ENCODE measurements at regions not wholly inside any gene's neighbourhood (a gene's known extent, or its start where the extent isn't known, plus 50 kb on each side); places are given as distances from the start of the nearest gene placed in this dataset.

DNA sequence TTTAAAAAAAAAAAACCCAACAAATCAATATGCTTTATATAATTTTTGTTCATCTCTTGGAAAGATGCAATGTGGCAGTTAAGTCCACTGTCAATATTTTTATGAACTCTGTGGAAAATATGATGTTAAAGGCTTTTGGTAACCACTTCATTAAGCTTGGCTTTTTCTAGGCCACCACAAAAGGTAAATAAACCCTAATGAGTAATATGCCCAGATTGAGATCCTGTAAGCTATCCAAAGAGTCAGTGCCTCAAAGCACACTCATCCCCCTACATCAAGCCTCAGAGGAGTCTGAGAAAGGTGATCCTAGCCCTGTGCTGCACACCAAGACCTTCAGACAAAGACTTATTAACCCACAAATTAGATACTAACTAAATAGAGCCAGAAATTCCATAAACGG, 121.1 kb downstream of the CDC5L start:
- intact Hi-C loops (cut with DNase I), result no loop called here
- DNase-seq (no peak), ATAC-seq (no peak)
- Histone ChIP-seq H3K27ac (no peak overlapping the region), H3K27me3 (no peaks in the 10 kb centered on the region), H3K36me3 (no peaks in the 10 kb centered on the region), H3K9me3 (no peaks in the 10 kb centered on the region), H3K4me1 (no peaks in the 10 kb centered on the region), H3K4me3 (no peak overlapping the region)
- TF ChIP-seq, protein P1, sequence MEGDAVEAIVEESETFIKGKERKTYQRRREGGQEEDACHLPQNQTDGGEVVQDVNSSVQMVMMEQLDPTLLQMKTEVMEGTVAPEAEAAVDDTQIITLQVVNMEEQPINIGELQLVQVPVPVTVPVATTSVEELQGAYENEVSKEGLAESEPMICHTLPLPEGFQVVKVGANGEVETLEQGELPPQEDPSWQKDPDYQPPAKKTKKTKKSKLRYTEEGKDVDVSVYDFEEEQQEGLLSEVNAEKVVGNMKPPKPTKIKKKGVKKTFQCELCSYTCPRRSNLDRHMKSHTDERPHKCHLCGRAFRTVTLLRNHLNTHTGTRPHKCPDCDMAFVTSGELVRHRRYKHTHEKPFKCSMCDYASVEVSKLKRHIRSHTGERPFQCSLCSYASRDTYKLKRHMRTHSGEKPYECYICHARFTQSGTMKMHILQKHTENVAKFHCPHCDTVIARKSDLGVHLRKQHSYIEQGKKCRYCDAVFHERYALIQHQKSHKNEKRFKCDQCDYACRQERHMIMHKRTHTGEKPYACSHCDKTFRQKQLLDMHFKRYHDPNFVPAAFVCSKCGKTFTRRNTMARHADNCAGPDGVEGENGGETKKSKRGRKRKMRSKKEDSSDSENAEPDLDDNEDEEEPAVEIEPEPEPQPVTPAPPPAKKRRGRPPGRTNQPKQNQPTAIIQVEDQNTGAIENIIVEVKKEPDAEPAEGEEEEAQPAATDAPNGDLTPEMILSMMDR (IDR thresholded peaks at IDR 0.05), result no peak

DNA sequence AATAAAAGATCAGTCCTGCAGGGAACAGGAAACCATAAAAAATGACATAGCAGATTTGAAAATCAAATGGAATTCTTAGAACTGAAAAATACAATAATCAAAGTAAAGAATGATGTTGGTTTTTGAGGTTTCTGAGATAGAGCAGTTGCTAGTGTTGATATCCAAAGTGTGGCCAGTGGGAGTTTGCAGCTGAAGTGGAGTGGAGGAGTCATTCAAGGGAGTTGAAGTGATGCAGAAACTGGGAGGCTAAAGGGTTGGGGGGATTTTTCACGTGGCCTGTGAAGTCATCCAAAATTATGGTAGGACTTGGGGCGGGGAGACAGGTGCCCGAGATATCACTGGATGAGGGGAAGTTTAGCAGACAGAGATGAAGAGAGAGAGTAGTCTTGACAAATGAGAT, 123.6 kb downstream of the CDC5L start:
- H3K4me3 ChIP-seq, result no peak overlapping the region
- H3K9me3 ChIP-seq, result no peaks in the 10 kb centered on the region
- H3K4me1 ChIP-seq, result no peaks in the 10 kb centered on the region
- TF ChIP-seq, protein P1 (IDR thresholded peaks at IDR 0.05), result no peak
- H3K27ac ChIP-seq, result no peak overlapping the region
- intact Hi-C loops (cut with DNase I), result no loop called here
- no peaks in the 10 kb centered on the region for H3K27me3 ChIP-seq
- no peak for DNase-seq
- no peaks in the 10 kb centered on the region for H3K36me3 ChIP-seq
- ATAC-seq, result no peak

- no peak overlapping the region for H3K27ac ChIP-seq
- no peak for DNase-seq
- intact Hi-C loops (cut with DNase I), result no loop called here
- H3K27me3 ChIP-seq, result no peaks in the 10 kb centered on the region
- TF ChIP-seq, protein P1 (IDR thresholded peaks at IDR 0.05), result no peak
- H3K4me3 ChIP-seq, result no peak overlapping the region
- H3K9me3 ChIP-seq, result no peaks in the 10 kb centered on the region
- ATAC-seq, result peak; percentile 51
- no peaks in the 10 kb centered on the region for H3K36me3 ChIP-seq
- no peaks in the 10 kb centered on the region for H3K4me1 ChIP-seq
Measured at GRCh38 chr6:44512868-44513741, 125.6 kb downstream of the CDC5L start.

DNA sequence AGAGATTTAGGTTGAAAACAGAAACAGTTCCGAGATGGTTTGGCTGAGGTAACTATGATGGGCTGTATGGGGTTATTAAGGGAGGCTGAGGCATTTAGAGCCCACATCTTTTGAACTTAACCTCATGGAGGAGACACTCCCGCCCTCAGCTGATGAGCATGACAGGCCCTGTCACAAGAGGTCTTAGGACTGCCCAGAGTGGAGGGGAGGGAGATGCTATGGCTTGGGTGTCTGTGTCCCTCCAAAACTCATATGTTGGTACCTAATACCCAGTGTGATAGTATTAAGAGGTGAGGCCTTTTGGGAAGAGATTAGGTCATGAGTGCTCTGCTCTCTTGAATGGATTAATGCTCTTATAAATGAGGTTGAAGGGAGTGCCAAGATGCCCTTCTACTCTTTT, 126.6 kb downstream of the CDC5L start:
- no peak for ATAC-seq
- no peak for DNase-seq
- Histone ChIP-seq H3K27me3 (no peaks in the 10 kb centered on the region), H3K27ac (no peak overlapping the region), H3K4me1 (no peaks in the 10 kb centered on the region), H3K4me3 (no peak overlapping the region), H3K9me3 (no peaks in the 10 kb centered on the region), H3K36me3 (no peaks in the 10 kb centered on the region)
- TF ChIP-seq, protein P1 (IDR thresholded peaks at IDR 0.05), result no peak
- intact Hi-C loops (cut with DNase I), result no loop called here

GRCh38 chr6:44514576-44515193, 127.2 kb downstream of the CDC5L start:
- no peaks in the 10 kb centered on the region for H3K9me3 ChIP-seq
- no peaks in the 10 kb centered on the region for H3K27me3 ChIP-seq
- no peak for ATAC-seq
- H3K4me3 ChIP-seq, result no peak overlapping the region
- TF ChIP-seq, protein P1 (IDR thresholded peaks at IDR 0.05), result no peak
- no peak overlapping the region for H3K27ac ChIP-seq
- H3K36me3 ChIP-seq, result no peaks in the 10 kb centered on the region
- intact Hi-C loops (cut with DNase I), result no loop called here
- DNase-seq, result no peak
- no peaks in the 10 kb centered on the region for H3K4me1 ChIP-seq
